T follicular helper cell (primary cell): ENCODE measurements at regions not wholly inside any gene's neighbourhood (a gene's known extent, or its start where the extent isn't known, plus 50 kb on each side); places are given as distances from the start of the nearest gene placed in this dataset.

Experiments used
- DNase-seq: peaks from one replicate; pipeline ENCODE4 v3.0.0-alpha.2; 2020; ENCODE audit warnings: low read depth

GRCh38 chr19:27776020-27776419 lies 1436.9 kb downstream of the UQCRFS1 start:
- DNase-seq, result no peak

- DNase-seq, result no peak
These were observed 1437.6 kb downstream of the UQCRFS1 start for GRCh38 chr19:27775395-27775794.

- no peak for DNase-seq
These were observed 1438.1 kb downstream of the UQCRFS1 start for GRCh38 chr19:27774827-27775226.

- DNase-seq, result no peak
These were observed 1438.6 kb downstream of the UQCRFS1 start for GRCh38 chr19:27774337-27774736.

- DNase-seq, result no peak
These were observed 1439.4 kb downstream of the UQCRFS1 start for GRCh38 chr19:27773318-27774094.

GRCh38 chr19:27772059-27772458 lies 1440.9 kb downstream of the UQCRFS1 start:
- DNase-seq, result no peak

GRCh38 chr19:27770095-27770494 lies 1442.9 kb downstream of the UQCRFS1 start:
- no peak for DNase-seq

GRCh38 chr19:27767234-27767633 lies 1445.7 kb downstream of the UQCRFS1 start:
- DNase-seq, result no peak

GRCh38 chr19:27765912-27766725 lies 1446.8 kb downstream of the UQCRFS1 start:
- no peak for DNase-seq

- no peak for DNase-seq
These were observed 1447.6 kb downstream of the UQCRFS1 start for GRCh38 chr19:27765397-27765796.

GRCh38 chr19:27764186-27764804 lies 1448.7 kb downstream of the UQCRFS1 start:
- DNase-seq, result no peak

GRCh38 chr19:27762933-27763332 lies 1450.0 kb downstream of the UQCRFS1 start:
- no peak for DNase-seq

GRCh38 chr19:27759896-27760295 lies 1453.1 kb downstream of the UQCRFS1 start:
- DNase-seq, result no peak

GRCh38 chr19:27758626-27759505 lies 1454.1 kb downstream of the UQCRFS1 start:
- DNase-seq, result no peak

- DNase-seq, result no peak
These were observed 1458.3 kb downstream of the UQCRFS1 start for GRCh38 chr19:27754700-27755099.

GRCh38 chr19:27753622-27754021 lies 1459.3 kb downstream of the UQCRFS1 start:
- DNase-seq, result no peak

- DNase-seq, result no peak
These were observed 1460.3 kb downstream of the UQCRFS1 start for GRCh38 chr19:27752530-27753184.

- DNase-seq, result no peak
These were observed 1461.9 kb downstream of the UQCRFS1 start for GRCh38 chr19:27751044-27751391.

- no peak for DNase-seq
These were observed 1462.4 kb downstream of the UQCRFS1 start for GRCh38 chr19:27750391-27751043.

- no peak for DNase-seq
These were observed 1464.3 kb downstream of the UQCRFS1 start for GRCh38 chr19:27748551-27749152.
